HG03135 (cell line): ENCODE measurements at regions not wholly inside any gene's neighbourhood (a gene's known extent, or its start where the extent isn't known, plus 50 kb on each side); places are given as distances from the start of the nearest gene placed in this dataset.

Experiments used
- ATAC-seq: cut with Tn5 transposase; IDR thresholded peaks from one replicate; pipeline ENCODE4 v1.9.1; 2021; ENCODE audit warnings: mild to moderate bottlenecking, moderate library complexity; ENCODE audit not compliant: unreplicated experiment

GRCh38 chr2:234135750-234136221 is 85.3 kb downstream of the SPP2 start:
- no peak for ATAC-seq

GRCh38 chr2:234134496-234134895 is 84.0 kb downstream of the SPP2 start:
- ATAC-seq: no peak

- ATAC-seq: no peak
Observed at GRCh38 chr2:234133004-234133403, 82.5 kb downstream of the SPP2 start.

DNA sequence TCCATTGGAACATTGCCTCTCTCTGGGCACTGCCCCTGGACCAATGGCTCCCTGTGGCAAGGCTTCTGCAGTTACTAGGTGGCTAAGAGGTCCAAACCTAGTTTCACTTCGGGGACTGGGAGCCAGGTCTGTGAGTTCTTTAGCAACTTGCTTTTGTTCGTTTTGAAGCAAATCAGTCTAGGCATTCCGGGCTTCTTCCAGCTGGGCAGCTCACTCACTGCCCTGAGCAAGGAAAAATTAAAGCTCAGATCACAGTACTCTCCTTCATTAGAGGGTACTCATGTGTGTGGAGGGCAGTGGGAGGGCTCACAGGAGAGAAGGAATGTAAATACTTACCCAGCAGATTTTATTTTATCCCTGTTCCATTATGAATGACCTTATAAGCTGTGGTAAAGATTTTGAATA is 80.3 kb downstream of the SPP2 start:
- no peak for ATAC-seq

DNA sequence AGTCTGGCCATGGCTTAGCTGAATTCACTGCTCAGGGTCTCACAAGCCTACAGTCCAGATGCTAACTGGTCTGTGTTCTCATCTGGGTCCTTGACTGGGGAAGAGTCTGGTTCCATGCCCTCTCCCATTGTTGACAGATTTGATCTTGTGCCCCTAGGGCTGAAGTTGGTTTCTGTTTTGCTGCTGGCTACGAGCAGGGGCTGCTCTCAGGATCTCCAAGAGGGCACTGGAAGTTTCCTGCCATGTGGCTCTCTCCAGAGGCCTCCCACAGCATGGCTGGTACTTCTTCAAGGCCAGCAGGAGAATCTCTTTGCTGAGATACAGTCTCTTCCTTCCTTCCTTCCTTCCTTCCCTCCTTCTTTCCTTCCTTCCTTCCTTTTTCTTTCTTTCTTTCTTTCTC is 78.1 kb downstream of the SPP2 start:
- no peak for ATAC-seq
